ENCODE measurements at regions not wholly inside any gene's neighbourhood (a gene's known extent, or its start where the extent isn't known, plus 50 kb on each side); places are given as distances from the start of the nearest gene placed in this dataset.
"Not testable (repeated sequence)": the region's sequence is repeated elsewhere in the genome, so short reads cannot be mapped to it uniquely, and the experiment has no call there.

DNA sequence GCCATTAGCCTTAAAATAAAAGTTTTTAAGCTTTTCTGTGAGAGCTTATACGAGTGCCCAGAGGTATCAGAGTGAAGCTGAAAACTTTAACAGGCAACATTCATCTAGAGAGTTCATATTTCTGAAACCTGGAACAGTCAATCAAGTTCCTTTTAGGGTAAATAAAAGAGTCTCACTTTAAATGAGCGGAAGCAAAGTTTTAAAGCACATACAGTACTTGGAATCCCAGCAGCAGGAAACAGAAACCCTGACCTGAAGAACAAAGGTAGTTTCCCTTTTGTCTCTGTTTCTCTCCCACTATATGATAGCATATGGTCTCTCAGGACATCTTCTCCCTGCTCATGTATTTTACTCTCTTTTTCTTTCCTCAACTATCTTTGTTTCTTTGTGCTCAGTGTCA is 153.0 kb downstream of the ASB9 start:
- no peak for DNase-seq (ENCODE audit: low spot score)

DNA sequence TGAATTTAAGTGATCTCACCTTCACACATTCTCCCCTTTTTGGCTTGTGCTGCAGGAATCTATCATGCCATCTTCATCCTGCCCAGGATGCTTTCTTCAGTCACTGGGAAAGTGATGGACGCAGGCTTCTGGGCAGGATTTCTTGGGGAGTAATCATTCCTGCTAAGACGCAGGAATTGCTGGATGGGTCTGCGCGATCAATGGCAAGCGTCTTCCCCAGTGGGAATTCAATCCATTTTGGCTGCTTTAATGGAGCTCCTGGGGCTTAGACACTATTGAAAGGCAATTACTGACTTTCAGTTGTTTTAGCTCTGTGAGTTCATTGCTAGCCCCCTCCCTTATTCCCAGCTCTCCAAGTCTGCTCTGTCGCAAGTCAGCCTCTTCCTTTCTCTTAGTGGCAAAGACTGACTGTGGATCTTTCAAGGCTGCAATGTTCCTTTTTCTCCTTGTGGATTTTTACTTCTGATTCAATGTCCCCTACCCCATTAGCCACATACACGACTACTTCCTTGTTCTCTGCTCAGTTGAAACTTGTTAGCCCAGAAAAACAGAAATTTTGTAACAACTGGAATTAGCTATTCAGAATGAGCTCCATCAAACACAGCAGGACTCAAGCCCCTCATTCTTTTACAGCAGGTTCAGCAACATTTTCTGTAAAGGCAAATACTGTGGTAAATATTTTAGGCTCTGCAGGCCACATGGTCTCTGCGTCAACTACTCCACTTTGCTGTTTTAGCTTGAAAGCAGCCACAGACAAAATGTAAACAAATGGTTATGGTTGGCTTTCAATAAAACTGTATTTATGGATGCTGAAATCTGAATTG is 154.9 kb downstream of the ASB9 start:
- no peak for DNase-seq (ENCODE audit: low spot score)

DNA sequence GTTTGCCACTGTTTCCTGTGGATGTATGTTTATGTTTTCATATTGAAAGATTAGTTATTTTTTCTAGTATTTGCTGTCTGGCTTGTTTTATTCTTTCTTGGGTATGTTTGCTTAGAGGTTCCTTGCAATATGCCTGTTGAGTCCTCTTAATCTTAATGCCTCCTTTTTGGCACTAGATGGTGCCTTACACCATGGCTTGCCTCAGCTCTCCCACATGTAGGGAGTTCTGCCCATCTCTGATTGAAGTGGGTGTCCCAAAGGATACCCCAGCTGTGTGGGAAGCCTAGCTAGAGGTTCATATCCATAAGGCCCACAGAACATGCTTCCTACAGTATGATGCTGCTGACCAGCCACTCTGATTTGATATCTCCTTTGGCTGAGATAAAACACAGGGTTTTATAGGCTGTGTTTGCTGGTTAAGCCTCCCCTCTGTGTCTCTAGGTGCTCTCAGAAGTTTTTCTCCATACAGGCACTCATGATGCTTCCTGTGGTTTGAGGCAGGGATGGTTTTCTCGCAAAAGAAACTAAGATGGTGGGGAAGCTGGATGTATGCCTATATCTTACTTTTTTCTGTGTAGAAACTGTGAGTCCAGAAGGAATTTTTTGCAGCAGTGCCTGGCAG is 162.4 kb downstream of the ASB9 start:
- DNase-seq (ENCODE audit: low spot score): peak; percentile 6

DNA sequence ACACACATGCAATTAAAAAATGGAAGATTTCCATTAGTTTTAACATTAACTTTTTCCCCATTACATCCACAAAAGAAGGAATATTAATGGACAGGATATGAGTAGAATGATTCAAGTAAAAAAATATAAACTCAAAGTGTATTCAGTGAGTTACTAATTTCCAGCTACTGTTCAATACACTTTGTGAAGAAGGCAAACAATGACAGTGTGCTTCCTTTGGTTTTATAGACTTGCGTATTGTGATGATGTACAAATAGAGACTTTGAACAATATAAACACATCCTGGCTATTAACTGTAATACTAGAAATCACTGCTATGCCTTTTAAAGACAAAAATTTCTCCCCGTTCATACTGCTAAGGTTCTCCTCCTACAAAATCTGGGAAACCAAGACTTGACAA is 171.4 kb downstream of the ASB9 start:
- no peak for DNase-seq (ENCODE audit: low spot score)

DNA sequence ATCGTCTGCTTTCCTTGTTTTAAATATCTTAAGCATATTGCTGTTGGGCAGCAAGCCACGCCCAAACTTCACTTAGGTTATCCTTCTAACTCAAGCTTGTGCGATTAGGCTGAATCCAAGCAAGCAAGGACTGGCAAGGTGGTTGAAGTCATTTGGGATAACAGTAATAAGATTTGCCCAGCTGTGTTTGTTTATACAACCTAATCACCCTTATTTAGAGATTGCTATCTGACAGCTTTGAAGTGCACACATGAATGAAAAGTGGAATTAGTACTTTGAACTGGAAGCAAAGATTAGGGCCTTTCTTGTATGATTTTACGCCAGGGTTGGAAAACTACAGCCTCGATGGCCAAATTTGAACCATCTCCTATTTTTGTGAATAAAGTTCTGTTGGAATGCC is 182.1 kb downstream of the ASB9 start:
- no peak for DNase-seq (ENCODE audit: low spot score)

DNA sequence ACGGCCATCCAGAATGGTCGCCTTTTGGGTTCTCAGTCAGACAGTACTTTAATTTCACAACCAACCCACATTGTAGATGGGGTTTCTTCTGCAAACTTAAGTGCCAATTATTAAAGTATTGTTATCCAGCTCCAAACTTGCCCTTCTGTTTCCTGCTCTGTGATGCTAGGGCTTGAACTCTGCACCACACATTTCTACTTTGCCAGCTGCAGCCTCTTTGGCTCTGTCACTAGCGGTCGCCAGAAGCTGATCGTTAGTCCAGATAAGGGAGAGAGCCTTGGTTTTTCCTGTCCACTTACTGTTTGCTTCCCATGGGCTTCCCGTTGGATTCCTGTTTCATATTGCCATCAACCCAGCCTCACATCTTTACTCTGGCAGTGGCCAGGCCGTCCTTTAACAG is 196.6 kb downstream of the ASB9 start:
- no peak for DNase-seq (ENCODE audit: low spot score)

DNA sequence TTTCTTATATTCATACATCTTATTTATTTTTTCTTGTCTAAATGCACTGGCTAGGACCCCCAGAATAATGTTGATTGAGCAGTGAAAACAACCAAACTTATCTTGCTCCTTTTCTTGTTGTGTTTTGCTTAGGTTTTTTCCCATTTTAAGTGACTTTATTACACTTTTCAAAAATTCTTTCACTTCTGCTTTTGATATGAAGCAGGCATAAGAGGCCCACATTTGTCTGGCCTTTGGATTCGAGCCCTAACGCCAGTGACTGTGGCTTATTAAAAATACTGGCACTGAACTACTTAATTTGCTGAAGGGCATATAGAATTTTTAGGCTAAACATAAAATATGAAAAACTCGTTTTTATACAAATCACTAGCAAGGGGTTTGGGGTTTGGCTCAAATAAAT is 197.0 kb downstream of the ASB9 start:
- no peak for DNase-seq (ENCODE audit: low spot score)

DNA sequence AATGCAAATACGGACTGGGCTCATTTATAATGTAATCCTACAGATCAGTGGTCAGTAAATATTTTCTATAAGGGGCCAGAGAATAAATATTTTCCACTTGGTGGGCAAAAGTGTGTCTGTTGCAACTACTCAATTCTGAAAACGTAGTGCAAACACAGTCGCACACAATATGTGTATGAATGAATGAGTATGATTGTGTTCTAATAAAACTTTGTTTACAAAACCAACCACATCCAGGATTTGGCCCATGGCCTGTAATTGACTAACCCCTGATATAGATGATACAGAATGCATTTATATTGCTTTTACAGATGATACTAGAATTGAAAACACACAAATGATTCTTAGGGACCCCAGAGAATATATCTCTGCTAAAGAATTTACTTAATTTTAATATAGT is 197.6 kb downstream of the ASB9 start:
- DNase-seq (ENCODE audit: low spot score): no peak

DNA sequence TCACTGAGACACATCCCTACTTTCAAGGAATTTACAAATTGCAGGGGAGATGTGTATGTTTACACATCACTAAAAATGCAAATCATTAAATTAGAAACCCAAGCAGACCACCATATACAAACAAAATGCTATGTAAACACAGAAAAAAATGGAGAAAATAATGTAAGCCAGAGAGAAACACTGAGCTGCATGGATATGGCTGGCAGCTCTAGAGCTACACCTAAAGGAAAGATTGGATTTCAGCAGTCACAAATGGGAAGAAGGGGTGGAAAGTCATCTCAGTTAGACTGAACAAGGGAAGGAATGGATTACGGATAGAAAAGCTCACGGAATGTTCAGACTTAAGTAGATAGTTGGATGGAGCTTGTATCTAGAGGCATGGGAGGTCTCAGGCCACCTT is 186.3 kb downstream of the MOSPD2 start:
- DNase-seq (ENCODE audit: low spot score): no peak

DNA sequence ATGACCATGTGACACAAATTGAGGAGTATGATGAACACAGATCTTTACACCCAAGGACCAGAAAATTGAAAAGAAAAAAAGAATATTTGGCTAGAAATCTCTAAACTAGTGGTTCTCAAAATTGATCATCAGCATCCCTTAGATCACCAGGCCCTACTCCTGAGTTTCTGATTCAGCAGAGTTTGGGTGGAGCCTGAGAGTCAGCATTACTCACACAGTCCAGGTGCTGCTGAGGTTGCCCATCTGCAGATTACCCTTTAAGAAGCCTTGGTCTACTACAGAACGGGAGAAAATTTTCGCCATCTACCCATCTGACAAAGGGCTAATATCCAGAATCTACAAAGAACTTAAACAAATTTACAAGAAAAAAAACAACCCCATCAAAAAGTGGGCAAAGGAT is 182.8 kb downstream of the MOSPD2 start:
- DNase-seq (ENCODE audit: low spot score): no peak

DNA sequence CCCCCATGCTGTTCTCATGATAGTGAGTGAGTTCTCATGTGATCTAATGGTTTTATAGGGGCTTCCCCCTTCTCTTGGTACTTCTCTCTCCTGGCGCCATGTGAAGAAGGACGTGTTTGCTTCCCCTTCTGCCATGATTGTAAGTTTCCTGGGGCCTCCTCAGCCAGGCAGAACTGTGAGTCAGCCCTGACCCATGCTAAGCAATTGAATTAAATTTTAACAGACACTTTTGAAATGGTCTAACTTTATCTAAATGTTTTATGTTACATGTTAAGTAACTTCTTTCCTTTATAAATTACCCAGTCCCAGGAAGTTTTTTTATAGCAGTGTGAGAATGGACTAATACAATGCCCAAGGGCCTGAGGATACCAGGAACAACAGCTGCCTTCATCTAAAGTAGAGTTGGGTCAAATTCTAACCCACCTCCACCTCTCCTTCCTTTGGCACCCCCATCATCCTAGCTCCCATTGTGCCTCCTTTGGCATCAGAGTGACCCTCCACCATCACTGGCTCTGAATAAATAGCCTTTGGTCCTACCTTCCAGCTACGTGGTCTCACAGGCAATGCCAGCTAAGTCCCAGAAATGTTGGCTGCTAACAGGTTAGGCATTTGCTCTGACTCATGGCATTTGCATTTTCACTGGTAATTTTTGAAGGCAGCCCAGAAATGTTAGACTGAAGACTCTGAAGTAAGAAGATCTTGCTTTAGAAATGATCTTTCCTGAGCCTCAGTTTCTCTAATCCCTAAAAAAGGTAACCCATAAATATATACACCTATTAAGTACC is 182.1 kb downstream of the MOSPD2 start:
- no peak for DNase-seq (ENCODE audit: low spot score)

DNA sequence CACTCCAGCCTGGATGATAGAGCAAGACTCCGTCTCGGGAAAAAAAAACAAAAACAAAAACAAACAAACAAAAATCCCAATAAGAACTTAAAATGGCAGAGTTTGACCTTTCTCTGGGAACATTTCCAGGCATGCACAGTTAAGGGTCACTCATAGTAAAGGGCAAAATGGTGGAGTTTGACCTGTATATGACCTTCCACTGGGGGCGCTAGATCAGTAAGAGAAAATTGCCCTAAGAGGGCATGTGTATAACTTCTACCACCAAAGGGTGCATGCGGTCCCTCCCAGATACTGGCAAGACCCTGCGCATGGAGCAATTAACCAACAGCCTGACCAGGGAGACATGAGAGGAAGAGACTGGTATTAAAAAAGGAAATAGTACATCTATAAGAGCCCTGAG is 177.2 kb downstream of the MOSPD2 start:
- DNase-seq (ENCODE audit: low spot score): no peak

DNA sequence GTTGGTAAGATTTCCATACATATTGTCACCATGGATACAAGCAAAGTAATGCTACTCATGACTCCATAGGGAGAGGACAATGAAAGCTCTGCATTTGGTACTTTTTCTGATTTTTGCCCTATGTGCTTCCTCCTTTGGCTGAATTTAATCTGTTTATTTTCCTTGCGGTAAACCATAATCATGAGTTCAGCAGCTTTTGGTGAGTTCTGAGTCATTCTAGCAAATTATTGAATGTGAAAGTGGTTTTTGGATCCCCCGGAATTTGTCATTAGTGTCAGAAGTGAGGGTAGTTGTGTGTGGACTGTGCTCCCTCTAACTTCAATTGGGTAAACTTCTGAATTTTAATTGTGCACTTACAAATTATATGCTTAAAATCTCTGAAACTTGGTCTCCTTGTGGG is 170.3 kb downstream of the MOSPD2 start:
- no peak for DNase-seq (ENCODE audit: low spot score)

DNA sequence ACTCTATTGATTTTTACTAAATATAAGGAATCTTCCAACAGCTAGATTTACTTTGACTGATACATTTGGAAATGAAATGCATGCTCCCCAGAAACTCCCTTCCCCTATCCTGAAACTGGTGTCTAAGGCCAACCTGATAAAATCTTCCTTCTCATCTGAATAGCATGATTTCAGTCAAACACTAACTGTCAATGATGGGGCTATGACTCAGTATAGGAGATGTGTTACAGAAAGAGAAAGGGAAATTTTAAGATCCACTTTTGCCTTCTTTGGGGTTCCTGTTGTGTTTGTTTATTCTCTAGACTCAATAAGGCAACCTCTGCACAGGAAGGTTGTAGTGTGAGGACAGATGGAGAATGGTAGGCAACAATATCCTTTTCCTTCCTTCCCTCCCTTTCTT is 160.7 kb downstream of the MOSPD2 start:
- no peak for DNase-seq (ENCODE audit: low spot score)

DNA sequence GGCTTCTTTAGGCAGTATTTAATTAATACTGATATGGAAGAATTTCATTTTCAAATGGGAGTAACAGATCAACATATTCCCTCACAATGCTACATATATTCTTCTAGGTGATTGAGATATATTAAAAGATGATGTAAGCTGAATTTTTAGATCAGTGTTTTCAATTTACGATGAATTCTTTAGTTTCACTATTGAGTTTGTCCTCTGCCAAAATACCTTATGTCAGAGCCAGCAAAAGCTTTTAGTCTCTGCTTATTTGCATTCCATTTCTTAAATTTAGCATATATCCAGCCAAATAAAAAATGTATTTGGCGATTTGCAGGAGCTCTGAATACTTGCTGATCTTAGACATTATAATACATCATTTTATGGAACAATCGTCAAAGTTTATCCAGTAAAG is 144.3 kb downstream of the MOSPD2 start:
- no peak for DNase-seq (ENCODE audit: low spot score)

DNA sequence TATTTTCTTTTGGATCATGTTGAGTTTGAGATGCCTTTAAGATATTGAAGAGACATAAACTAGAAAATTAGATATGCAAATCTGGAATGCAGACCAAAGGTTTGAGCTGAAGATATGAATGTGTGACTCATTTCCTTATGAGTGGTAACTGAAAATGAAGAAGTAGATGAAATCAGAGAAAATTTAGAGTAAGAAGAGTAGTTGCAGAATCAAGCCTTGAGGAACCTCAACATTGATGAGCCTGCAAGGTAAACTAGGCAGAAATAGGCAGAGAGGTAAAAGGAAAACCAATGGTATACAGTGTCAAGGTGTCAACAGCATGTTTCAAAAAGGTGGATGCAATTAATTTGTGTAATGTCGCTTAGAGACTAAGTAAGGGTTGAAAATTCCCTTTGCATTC is 142.8 kb downstream of the MOSPD2 start:
- no peak for DNase-seq (ENCODE audit: low spot score)

DNA sequence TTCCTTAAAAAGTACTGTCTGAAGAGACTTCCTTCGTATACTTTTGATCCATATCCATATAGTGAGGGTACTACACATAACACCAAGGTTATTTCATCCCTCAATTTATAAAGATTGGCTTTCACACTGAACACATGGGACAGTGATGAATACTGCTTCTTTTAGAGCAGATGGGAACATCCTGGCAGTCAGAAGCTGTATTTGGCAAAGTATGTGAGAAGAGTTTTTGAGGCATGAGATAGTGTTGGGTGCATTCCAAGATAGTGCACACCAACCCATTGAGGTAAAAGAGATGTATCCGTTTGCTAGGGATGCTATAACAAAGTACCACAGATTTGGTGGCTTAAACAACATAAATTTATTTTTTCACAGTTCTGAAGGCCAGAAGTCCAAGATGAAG is 141.1 kb downstream of the MOSPD2 start:
- DNase-seq (ENCODE audit: low spot score): no peak

DNA sequence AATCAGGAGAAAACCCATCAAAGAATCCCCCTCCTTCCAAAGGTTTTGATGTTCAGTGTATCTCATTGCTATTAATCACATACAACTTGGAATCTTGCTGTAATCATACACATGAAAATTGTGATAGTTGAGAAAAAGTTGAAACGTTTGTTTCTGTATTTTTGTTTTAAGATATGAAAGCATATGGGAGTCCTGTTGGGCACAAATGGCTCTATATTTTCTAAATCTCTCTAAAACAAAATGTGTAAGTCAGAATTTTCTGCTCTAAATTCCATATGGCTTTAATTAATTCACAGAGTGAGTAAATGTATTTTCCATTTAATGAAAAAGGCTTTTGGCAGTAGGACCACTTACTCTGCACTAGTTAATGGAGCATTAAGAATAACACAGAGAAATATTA is 140.2 kb downstream of the MOSPD2 start:
- no peak for DNase-seq (ENCODE audit: low spot score)

DNA sequence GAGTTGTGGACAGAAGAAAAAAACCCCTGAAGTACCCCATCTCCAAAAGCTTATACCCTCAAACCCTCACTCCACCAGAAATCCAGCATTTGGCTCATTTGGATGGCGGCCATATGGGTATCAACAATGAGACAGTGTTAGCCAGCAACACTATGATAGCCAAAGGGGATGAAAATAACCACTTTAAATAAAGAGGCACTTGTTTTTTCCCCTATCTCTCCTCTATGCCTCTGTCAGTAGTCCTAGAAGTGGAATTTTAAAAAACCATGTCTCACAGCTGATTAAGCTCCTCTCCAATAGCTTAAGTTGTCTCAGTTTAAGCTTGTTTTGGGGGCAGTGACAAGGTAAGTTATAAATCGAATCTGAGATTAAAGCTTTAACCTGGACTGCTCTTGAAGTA is 124.0 kb downstream of the MOSPD2 start:
- DNase-seq (ENCODE audit: low spot score): no peak

DNA sequence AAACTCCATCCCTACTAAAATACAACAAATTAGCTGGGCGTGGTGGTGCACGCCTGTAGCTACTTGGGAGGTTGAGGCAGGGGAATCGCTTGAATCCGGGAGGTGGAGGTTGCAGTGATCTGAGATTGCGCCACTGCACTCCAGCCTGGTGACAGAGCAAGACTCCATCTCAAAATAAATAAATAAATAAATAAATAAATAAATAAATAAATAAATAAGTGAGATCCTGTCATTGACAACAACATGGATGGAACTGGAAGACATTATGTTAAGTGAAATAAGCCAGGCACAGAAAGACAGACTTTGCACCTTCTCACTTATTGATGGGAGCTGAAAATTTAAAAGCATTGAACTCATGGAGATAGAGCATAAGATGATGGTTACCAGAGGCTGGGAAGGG is 111.2 kb downstream of the MOSPD2 start:
- DNase-seq (ENCODE audit: low spot score): not testable (repeated sequence)

All from CD4-positive, alpha-beta T cell treated with Interleukin-15 for 4 hours (primary cell).